ENCODE measurements at regions not wholly inside any gene's neighbourhood (a gene's known extent, or its start where the extent isn't known, plus 50 kb on each side); places are given as distances from the start of the nearest gene placed in this dataset.

GRCh38 chr13:85742355-85742754 lies 56.9 kb downstream of the SLITRK6 start:
- DNase-seq (ENCODE audit: low read depth in 3 of 3), result no peak

- DNase-seq (ENCODE audit: low read depth in 3 of 3), result no peak
Measured at GRCh38 chr13:85741017-85741416, 58.2 kb downstream of the SLITRK6 start.

- DNase-seq (ENCODE audit: low read depth in 3 of 3), result no peak
Measured at GRCh38 chr13:85738696-85739320, 60.4 kb downstream of the SLITRK6 start.

GRCh38 chr13:85737952-85738351 lies 61.3 kb downstream of the SLITRK6 start:
- DNase-seq (ENCODE audit: low read depth in 3 of 3), result no peak

GRCh38 chr13:85729296-85729695 lies 69.9 kb downstream of the SLITRK6 start:
- no peak for DNase-seq (ENCODE audit: low read depth in 3 of 3)

- DNase-seq (ENCODE audit: low read depth in 3 of 3), result no peak
Measured at GRCh38 chr13:85728811-85729210, 70.4 kb downstream of the SLITRK6 start.

- no peak for DNase-seq (ENCODE audit: low read depth in 3 of 3)
Measured at GRCh38 chr13:85725433-85725832, 73.8 kb downstream of the SLITRK6 start.

- DNase-seq (ENCODE audit: low read depth in 3 of 3), result no peak
Measured at GRCh38 chr13:85724546-85725432, 74.4 kb downstream of the SLITRK6 start.

GRCh38 chr13:85719749-85720148 lies 79.5 kb downstream of the SLITRK6 start:
- no peak for DNase-seq (ENCODE audit: low read depth in 3 of 3)

GRCh38 chr13:85717921-85718320 lies 81.3 kb downstream of the SLITRK6 start:
- no peak for DNase-seq (ENCODE audit: low read depth in 3 of 3)

- no peak for DNase-seq (ENCODE audit: low read depth in 3 of 3)
Measured at GRCh38 chr13:85710545-85710944, 88.7 kb downstream of the SLITRK6 start.

- DNase-seq (ENCODE audit: low read depth in 3 of 3), result no peak
Measured at GRCh38 chr13:85709721-85710120, 89.5 kb downstream of the SLITRK6 start.

- DNase-seq (ENCODE audit: low read depth in 3 of 3), result no peak
Measured at GRCh38 chr13:85709072-85709471, 90.1 kb downstream of the SLITRK6 start.

GRCh38 chr13:85700906-85701305 lies 98.3 kb downstream of the SLITRK6 start:
- DNase-seq (ENCODE audit: low read depth in 3 of 3), result no peak

- no peak for DNase-seq (ENCODE audit: low read depth in 3 of 3)
Measured at GRCh38 chr13:85698256-85698655, 101.0 kb downstream of the SLITRK6 start.

- no peak for DNase-seq (ENCODE audit: low read depth in 3 of 3)
Measured at GRCh38 chr13:85694992-85695391, 104.2 kb downstream of the SLITRK6 start.

- no peak for DNase-seq (ENCODE audit: low read depth in 3 of 3)
Measured at GRCh38 chr13:85693889-85694511, 105.2 kb downstream of the SLITRK6 start.

- DNase-seq (ENCODE audit: low read depth in 3 of 3), result no peak
Measured at GRCh38 chr13:85690368-85690767, 108.9 kb downstream of the SLITRK6 start.

GRCh38 chr13:85685436-85685835 lies 113.8 kb downstream of the SLITRK6 start:
- DNase-seq (ENCODE audit: low read depth in 3 of 3), result no peak

- DNase-seq (ENCODE audit: low read depth in 3 of 3), result no peak
Measured at GRCh38 chr13:85675151-85675907, 123.9 kb downstream of the SLITRK6 start.

- DNase-seq (ENCODE audit: low read depth in 3 of 3), result no peak
Measured at GRCh38 chr13:85671336-85671735, 127.9 kb downstream of the SLITRK6 start.

- DNase-seq (ENCODE audit: low read depth in 3 of 3), result no peak
Measured at GRCh38 chr13:85666356-85666755, 132.9 kb downstream of the SLITRK6 start.
